ENCODE measurements at regions not wholly inside any gene's neighbourhood (a gene's known extent, or its start where the extent isn't known, plus 50 kb on each side); places are given as distances from the start of the nearest gene placed in this dataset.
A peak's percentile ranks its signal among the peaks of the same experiment; 100 is the strongest.

- TF ChIP-seq FOXA3 (CRISPR knock-in tag; IDR thresholded peaks at IDR 0.05) = peak; percentile 88
- no peak for TF ChIP-seq ZNF547 (CRISPR knock-in tag; IDR thresholded peaks at IDR 0.05)
- no peak for TF ChIP-seq ZNF570 (CRISPR knock-in tag; IDR thresholded peaks at IDR 0.05; ENCODE audit: borderline replicate concordance)
- peak; percentile 41; the same call in 1 of the 2 replicates for TF ChIP-seq TFAP4 (IDR thresholded peaks at IDR 0.05; ENCODE audit: borderline replicate concordance, low read depth)
- no peak for TF ChIP-seq U2AF1 (optimal IDR thresholded peaks at IDR 0.05; ENCODE audit: low read depth, low read length)
- no peak for TF ChIP-seq ZNF678 (CRISPR knock-in tag; IDR thresholded peaks at IDR 0.05)
- no peak for TF ChIP-seq STAG1 (CRISPR knock-in tag; IDR thresholded peaks at IDR 0.05)
- no peak for TF ChIP-seq ZNF407 (CRISPR knock-in tag; IDR thresholded peaks at IDR 0.05; ENCODE audit: not compliant biosample characterization)
- no peak for TF ChIP-seq PAF1 (CRISPR knock-in tag; IDR thresholded peaks at IDR 0.05)
- no peak for TF ChIP-seq ZNF441 (CRISPR knock-in tag; IDR thresholded peaks at IDR 0.05; ENCODE audit: borderline replicate concordance)
- no peak for TF ChIP-seq ZNF766 (CRISPR knock-in tag; IDR thresholded peaks at IDR 0.05; ENCODE audit: borderline replicate concordance)
- no peak for TF ChIP-seq ZNF235 (CRISPR knock-in tag; IDR thresholded peaks at IDR 0.05; ENCODE audit: borderline replicate concordance)
- TF ChIP-seq TOPORS (CRISPR knock-in tag; IDR thresholded peaks at IDR 0.05) = no peak
- peak; percentile 66; the same call in 1 of the 2 replicates for TF ChIP-seq ZKSCAN8 (CRISPR knock-in tag; IDR thresholded peaks at IDR 0.05; ENCODE audit: borderline replicate concordance)
- no peak for TF ChIP-seq ZSCAN5A (CRISPR knock-in tag; IDR thresholded peaks at IDR 0.05; ENCODE audit: borderline replicate concordance)
- TF ChIP-seq ZMAT3 (CRISPR knock-in tag; conservative IDR thresholded peaks at IDR 0.05) = no peak
- no peak for TF ChIP-seq ZNF605 (CRISPR knock-in tag; IDR thresholded peaks at IDR 0.05)
- no peak for TF ChIP-seq ZNF253 (CRISPR knock-in tag; IDR thresholded peaks at IDR 0.05; ENCODE audit: borderline replicate concordance)
- TF ChIP-seq PLRG1 (conservative IDR thresholded peaks at IDR 0.05) = no peak
- no peak for TF ChIP-seq ZNF367 (CRISPR knock-in tag; IDR thresholded peaks at IDR 0.05; ENCODE audit: borderline replicate concordance)
- TF ChIP-seq ZNF12 (CRISPR knock-in tag; IDR thresholded peaks at IDR 0.05) = no peak
- TF ChIP-seq ZNF530 (CRISPR knock-in tag; IDR thresholded peaks at IDR 0.05; ENCODE audit: low read depth) = no peak
- TF ChIP-seq ZNF607 (CRISPR knock-in tag; IDR thresholded peaks at IDR 0.05; ENCODE audit: borderline replicate concordance) = no peak
Observed at GRCh38 chr2:39492095-39492590, 55.1 kb upstream of the MAP4K3 start (continued).
